ENCODE measurements at regions not wholly inside any gene's neighbourhood (a gene's known extent, or its start where the extent isn't known, plus 50 kb on each side); places are given as distances from the start of the nearest gene placed in this dataset.

DNA sequence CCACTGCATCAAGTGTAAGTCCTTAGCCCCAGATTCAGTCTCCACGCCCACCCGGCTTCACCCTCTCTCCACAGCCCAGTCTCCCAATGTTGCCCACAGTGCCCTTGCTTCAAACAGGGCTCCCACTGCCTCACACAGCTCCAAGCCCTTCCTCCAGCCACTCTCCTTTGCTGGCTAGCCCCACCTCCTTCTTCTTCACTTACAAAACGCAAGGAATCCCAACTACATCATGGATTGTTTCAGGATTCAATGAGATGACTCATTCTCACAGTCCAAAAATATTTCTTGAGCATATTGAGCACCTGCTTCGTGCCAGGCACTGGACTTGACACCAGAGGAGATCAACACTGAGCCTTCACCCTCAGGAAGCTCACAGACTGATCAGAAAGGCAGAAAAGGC is 533.5 kb downstream of the BUD13 start:
- Mint-ChIP-seq H3K36me3 (ENCODE audit: low read depth) (no peaks in the 10 kb centered on the region), H3K27me3 (peaks cover 6% of the 10 kb centered on the region), H3K27ac (no peak overlapping the region), H3K4me1 (ENCODE audit: low read depth) (no peaks in the 10 kb centered on the region), H3K9me3 (no peaks in the 10 kb centered on the region), H3K4me3 (no peak overlapping the region)

DNA sequence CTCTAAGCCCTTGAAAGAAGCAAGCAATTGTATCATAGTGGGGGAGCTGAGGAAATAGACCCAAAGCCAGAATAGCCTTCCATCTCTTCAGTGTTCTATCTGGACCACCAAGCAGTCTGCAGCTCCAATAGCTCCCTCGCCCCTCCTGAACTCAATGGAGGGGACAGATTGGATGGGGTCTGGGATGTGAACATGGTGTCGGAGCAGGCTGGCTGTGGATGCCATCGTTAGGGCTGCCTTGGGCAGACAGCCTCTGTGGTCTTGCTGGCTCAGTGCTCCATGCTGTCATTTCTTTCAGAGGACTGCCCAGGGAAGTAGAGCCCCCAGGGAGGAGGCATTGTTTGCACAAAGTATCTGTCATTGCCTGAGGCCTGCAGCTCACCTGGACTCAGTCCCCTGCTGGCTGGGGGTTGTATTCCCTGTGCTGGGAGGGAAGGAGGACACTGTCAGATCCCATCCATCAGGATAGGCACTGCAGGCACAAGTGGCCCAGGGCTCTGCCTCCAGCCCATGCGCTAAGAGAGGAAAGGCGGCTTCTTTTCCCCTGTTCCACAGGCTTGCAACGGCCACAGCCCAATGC is 537.7 kb downstream of the BUD13 start:
- no peak overlapping the region for H3K4me3 Mint-ChIP-seq
- no peaks in the 10 kb centered on the region for H3K4me1 Mint-ChIP-seq (ENCODE audit: low read depth)
- H3K9me3 Mint-ChIP-seq = no peaks in the 10 kb centered on the region
- H3K27ac Mint-ChIP-seq = no peak overlapping the region
- H3K27me3 Mint-ChIP-seq = no peaks in the 10 kb centered on the region
- H3K36me3 Mint-ChIP-seq (ENCODE audit: low read depth) = no peaks in the 10 kb centered on the region

DNA sequence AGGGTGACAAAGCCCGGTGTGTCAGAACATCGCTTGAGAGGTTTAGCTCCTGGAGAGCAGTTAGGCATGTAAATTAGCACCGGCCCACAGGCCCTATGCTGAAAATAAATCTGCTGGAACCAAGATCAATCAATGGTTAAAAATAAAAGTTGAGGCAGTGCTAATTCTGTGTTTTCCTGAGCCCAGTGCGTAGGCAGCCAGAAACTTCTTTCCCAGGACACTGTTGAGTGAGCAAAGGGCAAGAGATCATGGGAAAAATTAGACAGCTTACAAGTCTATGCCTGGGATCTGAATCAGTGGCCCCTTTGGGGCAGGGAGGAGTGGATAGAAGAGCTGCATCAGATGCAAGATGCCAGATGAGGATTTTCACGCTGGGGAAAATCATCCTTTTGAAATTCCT is 539.2 kb downstream of the BUD13 start:
- Mint-ChIP-seq H3K27me3 (no peaks in the 10 kb centered on the region), H3K9me3 (no peaks in the 10 kb centered on the region), H3K36me3 (ENCODE audit: low read depth) (no peaks in the 10 kb centered on the region), H3K4me1 (ENCODE audit: low read depth) (no peaks in the 10 kb centered on the region), H3K27ac (no peak overlapping the region), H3K4me3 (no peak overlapping the region)

DNA sequence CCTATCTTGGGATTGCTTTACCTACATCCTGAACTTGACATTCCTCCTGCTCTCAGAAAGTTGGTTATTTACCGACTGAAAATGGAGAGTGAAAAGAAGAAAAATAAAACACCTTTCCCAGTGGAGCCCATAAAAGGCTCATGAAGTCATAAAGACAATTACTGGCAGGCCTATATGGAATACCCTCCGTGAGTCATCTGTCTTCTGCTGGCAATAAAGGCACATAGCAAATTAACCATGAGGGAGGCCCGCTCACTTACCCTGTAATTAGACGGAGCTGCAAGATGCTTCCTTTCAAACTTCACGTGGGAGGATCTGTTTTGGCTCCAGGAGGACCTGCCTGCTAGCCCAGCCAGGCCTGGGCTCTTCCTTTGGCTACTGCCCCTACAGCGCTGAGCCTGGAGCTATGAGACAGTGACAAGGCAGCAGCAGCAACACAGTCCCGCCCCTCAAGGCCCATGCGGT is 540.4 kb downstream of the BUD13 start:
- H3K36me3 Mint-ChIP-seq (ENCODE audit: low read depth) = no peaks in the 10 kb centered on the region
- no peaks in the 10 kb centered on the region for H3K4me1 Mint-ChIP-seq (ENCODE audit: low read depth)
- no peak overlapping the region for H3K27ac Mint-ChIP-seq
- H3K9me3 Mint-ChIP-seq = no peaks in the 10 kb centered on the region
- peaks cover 6% of the 10 kb centered on the region for H3K27me3 Mint-ChIP-seq
- no peak overlapping the region for H3K4me3 Mint-ChIP-seq

DNA sequence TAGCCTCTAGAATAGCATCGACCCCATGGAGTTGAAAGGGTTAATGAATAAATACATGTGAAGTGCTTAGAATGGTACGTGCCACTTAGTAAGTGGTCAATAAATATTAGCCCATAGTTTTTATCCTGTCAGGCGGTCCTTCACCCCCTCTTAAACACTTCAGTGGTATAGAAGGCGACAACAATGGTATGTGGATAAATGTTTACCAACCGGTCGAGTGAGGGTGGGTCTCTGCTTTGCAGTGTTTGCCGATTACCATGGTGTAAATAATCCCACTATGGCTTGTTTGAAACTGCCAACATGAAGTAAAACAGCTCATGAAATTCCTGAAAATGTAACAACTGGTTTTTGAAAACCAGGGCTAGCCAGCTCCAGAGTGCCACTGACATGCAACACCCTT is 541.2 kb downstream of the BUD13 start:
- Mint-ChIP-seq H3K27ac (no peak overlapping the region), H3K27me3 (peaks cover 9% of the 10 kb centered on the region), H3K4me3 (no peak overlapping the region), H3K9me3 (no peaks in the 10 kb centered on the region), H3K4me1 (ENCODE audit: low read depth) (no peaks in the 10 kb centered on the region), H3K36me3 (ENCODE audit: low read depth) (no peaks in the 10 kb centered on the region)

DNA sequence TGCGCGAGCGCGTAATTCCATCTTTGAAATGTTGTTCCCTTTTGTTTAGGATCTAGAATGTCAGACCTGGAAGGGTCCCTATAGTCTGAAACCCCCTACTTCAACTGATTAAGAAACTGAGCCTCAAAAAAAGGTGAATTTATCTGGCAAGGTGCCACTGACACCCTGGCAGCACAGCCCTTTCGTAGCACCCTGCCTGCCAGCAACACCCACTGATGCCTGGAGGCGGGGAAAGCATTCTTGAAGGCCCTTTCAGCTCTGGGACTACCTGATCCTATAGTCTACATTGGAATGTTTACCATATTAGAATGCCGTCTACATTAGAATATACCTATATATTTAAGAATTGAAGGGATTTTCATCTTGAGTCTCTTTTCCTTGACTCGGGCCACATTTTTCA is 542.3 kb downstream of the BUD13 start:
- no peak overlapping the region for H3K4me3 Mint-ChIP-seq
- H3K27ac Mint-ChIP-seq = no peak overlapping the region
- peaks cover 9% of the 10 kb centered on the region for H3K27me3 Mint-ChIP-seq
- H3K36me3 Mint-ChIP-seq (ENCODE audit: low read depth) = no peaks in the 10 kb centered on the region
- H3K4me1 Mint-ChIP-seq (ENCODE audit: low read depth) = no peaks in the 10 kb centered on the region
- no peaks in the 10 kb centered on the region for H3K9me3 Mint-ChIP-seq

DNA sequence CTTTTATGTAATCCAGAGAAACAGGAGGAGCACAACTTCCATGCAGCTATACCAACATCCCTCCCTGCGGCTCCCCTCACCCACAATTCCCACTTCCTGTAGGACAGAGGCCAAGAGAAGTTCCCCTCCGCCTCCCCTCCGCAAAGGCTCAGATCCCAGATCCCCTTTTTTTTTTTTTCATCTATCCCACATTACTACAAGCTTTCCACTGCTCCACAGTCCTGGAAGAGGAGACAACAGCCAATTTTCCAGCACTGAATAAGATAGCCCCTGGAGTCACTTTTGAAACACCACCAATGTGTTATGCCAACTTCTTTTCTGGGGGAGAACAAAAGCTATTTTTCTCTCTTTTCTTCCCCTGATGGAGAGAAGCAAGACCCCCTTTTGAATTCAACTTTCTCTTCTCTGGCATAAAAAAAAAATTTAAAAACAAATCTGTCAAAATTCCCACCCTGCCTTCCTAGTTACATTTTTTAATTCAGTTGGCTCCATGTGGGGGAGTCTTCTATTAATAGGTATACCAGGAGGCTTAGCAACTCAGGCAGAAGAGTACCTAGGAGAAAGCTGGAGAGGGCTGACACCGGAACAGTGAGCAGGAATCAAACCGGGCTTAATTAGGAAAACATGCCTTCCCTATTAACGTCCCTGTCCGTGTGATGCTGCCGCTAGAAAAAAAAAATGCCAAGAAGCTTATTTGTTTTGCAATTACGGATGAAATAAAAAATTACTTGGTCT is 543.4 kb downstream of the BUD13 start:
- no peaks in the 10 kb centered on the region for H3K9me3 Mint-ChIP-seq
- no peaks in the 10 kb centered on the region for H3K36me3 Mint-ChIP-seq (ENCODE audit: low read depth)
- H3K4me1 Mint-ChIP-seq (ENCODE audit: low read depth) = no peaks in the 10 kb centered on the region
- H3K27ac Mint-ChIP-seq = no peak overlapping the region
- peaks cover 9% of the 10 kb centered on the region for H3K27me3 Mint-ChIP-seq
- no peak overlapping the region for H3K4me3 Mint-ChIP-seq

DNA sequence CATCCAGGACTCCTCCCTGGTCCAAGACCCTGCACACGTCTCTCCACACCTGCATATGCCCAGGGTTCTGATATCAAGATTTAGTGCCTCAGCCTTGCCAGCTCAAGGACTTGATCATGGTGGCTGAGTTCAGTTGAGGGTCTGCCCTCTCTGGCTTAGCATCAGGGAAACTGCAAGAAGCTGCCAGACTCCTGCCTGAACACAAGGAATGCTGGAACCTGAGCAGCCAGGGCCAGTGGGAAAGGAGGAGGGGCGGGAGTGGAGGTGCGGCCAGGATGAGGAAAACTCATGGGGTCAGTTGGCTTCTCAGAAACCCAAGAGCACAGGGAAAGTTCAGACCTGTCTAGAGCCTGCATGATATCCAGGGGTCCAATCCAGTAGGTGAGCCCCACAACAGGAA is 546.1 kb downstream of the BUD13 start:
- Mint-ChIP-seq H3K4me1 (ENCODE audit: low read depth) (no peaks in the 10 kb centered on the region), H3K4me3 (no peak overlapping the region), H3K27ac (no peak overlapping the region), H3K27me3 (peaks cover 9% of the 10 kb centered on the region), H3K36me3 (ENCODE audit: low read depth) (no peaks in the 10 kb centered on the region), H3K9me3 (no peaks in the 10 kb centered on the region)

DNA sequence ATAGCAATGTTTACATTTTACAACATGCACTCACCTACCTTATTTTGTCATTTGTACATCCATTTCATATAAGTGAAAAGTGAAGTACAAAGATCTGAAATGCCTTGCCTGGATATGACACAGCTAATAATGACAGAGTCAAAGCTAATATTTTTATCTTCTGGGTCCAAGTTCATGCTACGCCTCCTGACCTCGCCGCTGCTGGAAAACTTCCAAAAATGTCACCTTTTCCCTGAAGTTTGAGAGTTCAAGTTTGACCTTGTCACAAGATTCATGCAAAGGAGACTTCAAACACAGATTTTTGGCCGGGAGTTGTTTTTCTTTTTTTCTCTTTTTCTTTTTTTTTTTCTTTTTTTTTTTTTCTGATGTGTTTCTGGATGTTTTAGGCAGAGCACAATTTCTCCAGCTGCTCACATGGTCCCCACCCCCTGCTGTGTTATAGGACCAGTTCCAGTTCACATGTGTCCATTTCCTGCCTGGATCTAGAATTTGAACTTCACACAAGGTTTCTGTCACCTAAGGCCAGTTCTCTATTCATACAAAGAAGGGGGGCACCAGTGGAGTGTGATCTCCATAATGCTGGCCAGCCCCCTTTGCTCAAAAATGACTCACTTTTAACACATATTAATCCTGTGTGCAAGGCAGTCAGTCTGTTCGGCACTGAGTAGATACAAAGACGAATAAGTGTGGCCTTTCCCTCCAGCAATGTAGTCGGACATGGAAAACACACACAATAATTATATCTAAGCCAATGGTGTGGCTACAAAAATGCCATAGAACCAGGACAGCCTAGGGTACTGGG is 546.8 kb downstream of the BUD13 start:
- Mint-ChIP-seq H3K4me1 (ENCODE audit: low read depth) (no peaks in the 10 kb centered on the region), H3K27ac (no peak overlapping the region), H3K4me3 (no peak overlapping the region), H3K27me3 (peaks cover 9% of the 10 kb centered on the region), H3K36me3 (ENCODE audit: low read depth) (no peaks in the 10 kb centered on the region), H3K9me3 (no peaks in the 10 kb centered on the region)

DNA sequence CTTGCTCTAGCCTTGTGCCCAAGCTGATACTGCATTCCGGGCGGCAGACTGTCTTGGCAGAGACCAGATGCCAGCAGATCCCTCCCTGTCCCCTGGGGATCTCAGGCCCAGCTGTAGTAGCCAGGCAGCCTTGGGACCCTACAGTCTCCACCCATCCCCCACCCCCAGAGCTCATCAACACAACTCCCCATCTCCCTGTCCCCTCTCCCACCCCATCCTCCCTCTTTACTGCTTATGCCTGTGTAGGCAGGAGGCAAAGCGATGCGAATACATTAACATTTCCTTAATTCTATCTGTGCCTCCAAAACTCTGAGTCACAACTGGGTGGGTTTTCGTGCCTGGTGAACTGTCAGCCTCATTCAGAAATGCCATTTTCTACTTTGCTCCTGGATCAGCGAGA is 547.6 kb downstream of the BUD13 start:
- H3K9me3 Mint-ChIP-seq = no peaks in the 10 kb centered on the region
- H3K27ac Mint-ChIP-seq = no peak overlapping the region
- no peak overlapping the region for H3K4me3 Mint-ChIP-seq
- H3K27me3 Mint-ChIP-seq = peaks cover 9% of the 10 kb centered on the region
- no peaks in the 10 kb centered on the region for H3K36me3 Mint-ChIP-seq (ENCODE audit: low read depth)
- H3K4me1 Mint-ChIP-seq (ENCODE audit: low read depth) = no peaks in the 10 kb centered on the region

DNA sequence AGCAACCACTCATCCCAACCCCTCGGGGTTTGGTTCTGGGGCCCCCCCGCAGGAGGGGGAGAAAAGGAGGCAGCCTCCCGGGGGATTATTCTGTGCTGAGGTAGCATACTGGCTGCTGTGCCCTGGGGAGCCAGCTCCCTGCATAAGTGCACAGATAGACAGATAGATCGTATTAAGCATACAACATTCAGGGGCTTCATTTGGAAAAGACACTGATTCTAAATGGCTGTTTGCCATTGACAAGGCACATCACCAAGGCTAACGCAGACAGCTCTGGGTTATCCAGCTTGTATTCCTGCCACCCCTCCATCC is 547.9 kb downstream of the BUD13 start:
- Mint-ChIP-seq H3K27ac (no peak overlapping the region), H3K9me3 (no peaks in the 10 kb centered on the region), H3K4me1 (ENCODE audit: low read depth) (no peaks in the 10 kb centered on the region), H3K4me3 (no peak overlapping the region), H3K27me3 (peaks cover 9% of the 10 kb centered on the region), H3K36me3 (ENCODE audit: low read depth) (no peaks in the 10 kb centered on the region)

DNA sequence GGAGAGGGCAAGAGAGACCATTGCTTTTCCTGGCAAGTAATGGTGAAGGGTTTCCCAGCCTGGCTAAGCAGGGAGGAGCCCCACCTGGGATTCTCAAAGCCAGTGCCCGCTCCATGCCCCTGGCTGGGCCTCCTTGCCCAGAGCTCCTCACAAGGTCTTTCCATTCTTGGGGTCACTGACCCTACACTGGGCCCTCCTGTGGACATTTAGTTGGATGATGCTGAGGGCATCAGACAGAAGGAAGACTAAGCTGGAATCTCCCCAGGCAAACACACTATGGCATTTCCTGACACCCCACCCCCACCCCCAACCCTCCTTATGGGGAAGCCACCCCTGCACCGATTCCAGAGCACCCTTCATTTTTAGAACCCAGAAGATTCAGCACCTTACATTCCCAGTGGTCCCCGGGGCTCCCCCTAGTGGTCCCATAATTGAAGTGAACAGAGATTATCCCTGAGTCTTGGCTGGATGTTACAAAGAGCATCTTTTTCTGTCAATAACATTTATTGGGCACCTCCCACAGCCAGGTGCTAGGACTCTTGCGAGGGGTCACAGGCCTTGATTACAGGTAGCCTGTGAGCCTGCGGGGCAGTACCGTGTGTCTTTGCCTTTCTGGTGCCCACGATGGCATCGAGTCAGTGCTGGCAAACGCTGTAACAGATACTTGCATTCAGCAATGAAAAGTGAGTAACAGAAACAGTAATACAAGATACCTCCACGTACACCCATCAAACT is 548.5 kb downstream of the BUD13 start:
- Mint-ChIP-seq H3K27ac (no peak overlapping the region), H3K9me3 (no peaks in the 10 kb centered on the region), H3K36me3 (ENCODE audit: low read depth) (no peaks in the 10 kb centered on the region), H3K4me1 (ENCODE audit: low read depth) (no peaks in the 10 kb centered on the region), H3K4me3 (no peak overlapping the region), H3K27me3 (peaks cover 9% of the 10 kb centered on the region)

DNA sequence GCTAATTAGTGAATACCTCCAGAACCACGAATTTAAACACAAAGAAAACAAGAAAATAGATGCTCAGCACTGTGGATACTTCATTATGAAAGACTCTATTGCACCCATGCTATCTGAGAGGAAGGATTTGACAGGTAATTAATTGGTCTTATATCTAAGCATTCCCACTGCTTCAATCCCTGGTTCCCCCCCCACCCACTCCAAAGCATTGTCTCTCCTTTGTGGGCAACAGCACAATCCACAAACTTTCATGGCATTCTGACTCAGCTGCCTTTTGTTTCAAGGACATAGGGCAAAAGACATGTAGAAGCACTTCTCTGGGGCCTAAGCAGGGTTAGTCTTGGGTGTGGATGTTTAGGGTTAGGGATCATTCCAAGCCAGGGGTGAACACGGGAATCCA is 551.4 kb downstream of the BUD13 start:
- H3K27ac Mint-ChIP-seq = no peak overlapping the region
- no peak overlapping the region for H3K4me3 Mint-ChIP-seq
- H3K4me1 Mint-ChIP-seq (ENCODE audit: low read depth) = no peaks in the 10 kb centered on the region
- no peaks in the 10 kb centered on the region for H3K9me3 Mint-ChIP-seq
- no peaks in the 10 kb centered on the region for H3K36me3 Mint-ChIP-seq (ENCODE audit: low read depth)
- H3K27me3 Mint-ChIP-seq = no peaks in the 10 kb centered on the region

DNA sequence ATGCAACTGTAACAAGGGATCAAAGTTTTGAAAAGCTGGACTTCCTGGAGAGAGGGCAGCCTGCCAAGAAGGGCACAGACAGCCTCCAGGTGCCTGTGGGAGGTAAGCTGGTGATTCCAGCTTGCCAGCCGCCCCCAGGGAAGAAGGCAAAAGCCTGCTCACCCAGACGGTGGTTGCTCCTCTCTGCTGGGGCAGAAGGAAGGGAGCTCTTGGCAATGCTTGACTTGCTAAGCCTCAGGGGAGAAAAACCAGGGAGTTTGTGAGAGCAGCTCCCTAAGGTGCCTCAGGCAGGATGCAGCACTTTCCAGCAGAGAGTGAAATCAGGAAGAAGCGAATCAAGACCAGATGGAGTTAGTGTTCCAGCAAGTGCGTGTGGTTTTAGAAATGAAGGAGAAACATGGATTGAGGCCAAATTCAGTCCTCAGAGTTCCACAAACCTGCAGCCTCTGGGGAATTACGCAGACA is 553.6 kb downstream of the BUD13 start:
- H3K4me1 Mint-ChIP-seq (ENCODE audit: low read depth) = no peaks in the 10 kb centered on the region
- no peak overlapping the region for H3K4me3 Mint-ChIP-seq
- H3K9me3 Mint-ChIP-seq = no peaks in the 10 kb centered on the region
- H3K27ac Mint-ChIP-seq = no peak overlapping the region
- H3K27me3 Mint-ChIP-seq = peaks cover 4% of the 10 kb centered on the region
- no peaks in the 10 kb centered on the region for H3K36me3 Mint-ChIP-seq (ENCODE audit: low read depth)

DNA sequence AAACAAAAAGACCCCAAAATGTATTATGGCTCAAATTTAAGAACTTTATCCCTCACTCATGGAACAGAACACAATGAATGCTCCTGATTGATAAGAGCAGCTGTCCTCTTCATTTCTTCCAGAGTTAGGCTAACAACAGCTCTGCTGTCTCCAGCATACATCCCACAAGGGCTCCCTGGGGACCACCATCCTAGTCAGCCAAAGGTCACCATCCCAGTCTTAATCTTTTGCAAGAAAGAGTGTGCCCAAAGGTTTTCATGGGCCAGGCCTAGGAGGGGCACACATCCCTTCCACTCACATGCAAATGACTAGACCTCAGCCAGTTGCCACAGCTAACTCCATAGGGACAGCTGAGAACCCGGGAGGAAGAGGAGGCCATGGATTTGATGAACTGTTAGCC is 555.3 kb downstream of the BUD13 start:
- H3K27ac Mint-ChIP-seq = no peak overlapping the region
- no peaks in the 10 kb centered on the region for H3K9me3 Mint-ChIP-seq
- no peaks in the 10 kb centered on the region for H3K36me3 Mint-ChIP-seq (ENCODE audit: low read depth)
- no peaks in the 10 kb centered on the region for H3K4me1 Mint-ChIP-seq (ENCODE audit: low read depth)
- H3K27me3 Mint-ChIP-seq = peaks cover 4% of the 10 kb centered on the region
- no peak overlapping the region for H3K4me3 Mint-ChIP-seq

All from stimulated activated naive CD8-positive, alpha-beta T cell treated with anti-CD3 and anti-CD28 coated beads, Interleukin-15, Interleukin-2, amounts not matched to agents 100 ng/mL and 50 ng/mL, for 24 hours (primary cell).